ENCODE measurements at regions not wholly inside any gene's neighbourhood (a gene's known extent, or its start where the extent isn't known, plus 50 kb on each side); places are given as distances from the start of the nearest gene placed in this dataset.

GRCh38 chr5:169422087-169422486 lies 121.1 kb upstream of the SLIT3 start:
- Histone ChIP-seq H3K9me3 (ENCODE audit: insufficient read depth, low read length, severe bottlenecking) (no peaks in the 10 kb centered on the region), H3K36me3 (ENCODE audit: insufficient read depth, low read length) (no peaks in the 10 kb centered on the region), H3K9ac (ENCODE audit: low read depth, low read length) (no peak overlapping the region), H3K27me3 (ENCODE audit: insufficient read depth, low read length, poor library complexity) (peaks cover 4% of the 10 kb centered on the region), H3K27ac (ENCODE audit: low read length) (no peak overlapping the region), H3K79me2 (ENCODE audit: insufficient read depth, low read length) (no peaks in the 10 kb centered on the region), H2AFZ (ENCODE audit: low read depth, low read length) (no peak overlapping the region), H3K4me3 (ENCODE audit: low read depth in 1 of 2, low read length in 2 of 2) (no peak overlapping the region), H3K4me1 (ENCODE audit: insufficient read depth, low read length) (no peaks in the 10 kb centered on the region), H3K4me2 (ENCODE audit: insufficient read depth, low read length) (no peak overlapping the region), H4K20me1 (ENCODE audit: insufficient read depth, low read length) (no peaks in the 10 kb centered on the region)
- DNase-seq: no peak
- TF ChIP-seq CTCF (IDR thresholded peaks at IDR 0.05; ENCODE audit: borderline replicate concordance, extremely low read depth, low read length, poor library complexity, severe bottlenecking) (no peak), EZH2 (IDR thresholded peaks at IDR 0.05; ENCODE audit: borderline replicate concordance, low read depth, low read length, severe bottlenecking) (no peak)
- no peak for ATAC-seq (ENCODE audit: insufficient read depth, low read depth)

GRCh38 chr5:169421677-169422076 lies 120.7 kb upstream of the SLIT3 start:
- peaks cover 4% of the 10 kb centered on the region for H3K27me3 ChIP-seq (ENCODE audit: insufficient read depth, low read length, poor library complexity)

GRCh38 chr5:169417676-169418075 lies 116.7 kb upstream of the SLIT3 start:
- Histone ChIP-seq H3K79me2 (ENCODE audit: insufficient read depth, low read length) (no peaks in the 10 kb centered on the region), H3K4me3 (ENCODE audit: low read depth in 1 of 2, low read length in 2 of 2) (no peak overlapping the region), H3K27me3 (ENCODE audit: insufficient read depth, low read length, poor library complexity) (peaks cover 4% of the 10 kb centered on the region), H3K27ac (ENCODE audit: low read length) (no peak overlapping the region), H4K20me1 (ENCODE audit: insufficient read depth, low read length) (no peaks in the 10 kb centered on the region), H3K36me3 (ENCODE audit: insufficient read depth, low read length) (no peaks in the 10 kb centered on the region), H3K4me2 (ENCODE audit: insufficient read depth, low read length) (no peak overlapping the region), H3K9me3 (ENCODE audit: insufficient read depth, low read length, severe bottlenecking) (no peaks in the 10 kb centered on the region), H3K9ac (ENCODE audit: low read depth, low read length) (no peak overlapping the region), H3K4me1 (ENCODE audit: insufficient read depth, low read length) (no peaks in the 10 kb centered on the region), H2AFZ (ENCODE audit: low read depth, low read length) (no peak overlapping the region)
- DNase-seq (no peak), ATAC-seq (ENCODE audit: insufficient read depth, low read depth) (no peak)
- no peak for TF ChIP-seq CTCF (IDR thresholded peaks at IDR 0.05; ENCODE audit: borderline replicate concordance, extremely low read depth, low read length, poor library complexity, severe bottlenecking)
- no peak for TF ChIP-seq EZH2 (IDR thresholded peaks at IDR 0.05; ENCODE audit: borderline replicate concordance, low read depth, low read length, severe bottlenecking)

More at GRCh38 chr5:169421677-169422076, 120.7 kb upstream of the SLIT3 start:
- H3K36me3 ChIP-seq (ENCODE audit: insufficient read depth, low read length): no peaks in the 10 kb centered on the region
- no peak overlapping the region for H3K4me3 ChIP-seq (ENCODE audit: low read depth in 1 of 2, low read length in 2 of 2)
- no peaks in the 10 kb centered on the region for H3K9me3 ChIP-seq (ENCODE audit: insufficient read depth, low read length, severe bottlenecking)
- H3K27ac ChIP-seq (ENCODE audit: low read length): no peak overlapping the region
- no peak for DNase-seq
- ATAC-seq (ENCODE audit: insufficient read depth, low read depth): no peak
- no peak for TF ChIP-seq EZH2 (IDR thresholded peaks at IDR 0.05; ENCODE audit: borderline replicate concordance, low read depth, low read length, severe bottlenecking)
- TF ChIP-seq CTCF (IDR thresholded peaks at IDR 0.05; ENCODE audit: borderline replicate concordance, extremely low read depth, low read length, poor library complexity, severe bottlenecking): no peak
- no peaks in the 10 kb centered on the region for H3K79me2 ChIP-seq (ENCODE audit: insufficient read depth, low read length)
- H3K9ac ChIP-seq (ENCODE audit: low read depth, low read length): no peak overlapping the region
- H4K20me1 ChIP-seq (ENCODE audit: insufficient read depth, low read length): no peaks in the 10 kb centered on the region
- H3K4me1 ChIP-seq (ENCODE audit: insufficient read depth, low read length): no peaks in the 10 kb centered on the region
- no peak overlapping the region for H2AFZ ChIP-seq (ENCODE audit: low read depth, low read length)
- no peak overlapping the region for H3K4me2 ChIP-seq (ENCODE audit: insufficient read depth, low read length)
